GM18909 (cell line): ENCODE measurements at regions not wholly inside any gene's neighbourhood (a gene's known extent, or its start where the extent isn't known, plus 50 kb on each side); places are given as distances from the start of the nearest gene placed in this dataset.
"Not testable (repeated sequence)": the region's sequence is repeated elsewhere in the genome, so short reads cannot be mapped to it uniquely, and the experiment has no call there.

Experiments used
- ATAC-seq: cut with Tn5 transposase; IDR thresholded peaks from one replicate; pipeline ENCODE4 v1.9.1; 2021; ENCODE audit warnings: mild to moderate bottlenecking; ENCODE audit not compliant: unreplicated experiment, poor library complexity

DNA sequence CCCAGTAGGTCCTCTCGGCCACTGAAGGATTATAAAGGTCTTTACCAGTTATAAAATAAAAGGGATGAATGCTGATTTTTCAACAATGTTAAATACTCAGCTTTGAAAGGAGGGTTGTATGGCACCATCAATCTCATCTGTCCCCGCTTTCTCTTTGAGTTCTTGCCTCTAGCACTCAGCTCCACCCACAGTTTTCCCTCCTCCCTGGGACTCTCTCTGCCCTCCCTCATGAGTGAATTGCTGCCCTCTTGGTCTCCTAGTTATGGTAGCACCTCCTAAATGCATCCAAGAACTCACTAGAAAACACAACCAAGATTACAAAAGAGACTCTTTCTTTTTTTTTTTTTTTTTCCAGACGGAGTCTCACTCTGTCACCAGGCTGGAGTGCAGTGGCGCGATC, 91.0 kb downstream of the TEX35 start:
- no peak for ATAC-seq

DNA sequence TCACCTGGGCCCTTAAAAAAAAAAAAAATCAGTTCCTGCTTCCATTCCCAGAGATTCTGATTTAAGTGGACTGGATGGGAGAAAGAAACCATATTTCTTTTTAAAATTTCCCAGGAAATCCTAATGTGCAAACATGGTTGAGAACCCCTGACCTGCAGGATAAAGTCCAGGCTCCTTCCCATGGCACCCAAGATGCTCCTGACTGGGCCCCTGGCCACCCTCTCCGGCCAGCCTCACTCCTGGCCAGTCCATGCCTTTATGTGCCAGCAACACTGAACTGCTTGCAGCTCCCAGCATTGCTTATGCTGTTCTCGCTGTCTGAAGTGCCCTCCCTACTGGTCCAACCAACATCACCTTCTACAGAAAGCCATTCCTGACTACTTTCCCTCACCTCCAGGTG, 93.9 kb downstream of the TEX35 start:
- ATAC-seq = no peak

DNA sequence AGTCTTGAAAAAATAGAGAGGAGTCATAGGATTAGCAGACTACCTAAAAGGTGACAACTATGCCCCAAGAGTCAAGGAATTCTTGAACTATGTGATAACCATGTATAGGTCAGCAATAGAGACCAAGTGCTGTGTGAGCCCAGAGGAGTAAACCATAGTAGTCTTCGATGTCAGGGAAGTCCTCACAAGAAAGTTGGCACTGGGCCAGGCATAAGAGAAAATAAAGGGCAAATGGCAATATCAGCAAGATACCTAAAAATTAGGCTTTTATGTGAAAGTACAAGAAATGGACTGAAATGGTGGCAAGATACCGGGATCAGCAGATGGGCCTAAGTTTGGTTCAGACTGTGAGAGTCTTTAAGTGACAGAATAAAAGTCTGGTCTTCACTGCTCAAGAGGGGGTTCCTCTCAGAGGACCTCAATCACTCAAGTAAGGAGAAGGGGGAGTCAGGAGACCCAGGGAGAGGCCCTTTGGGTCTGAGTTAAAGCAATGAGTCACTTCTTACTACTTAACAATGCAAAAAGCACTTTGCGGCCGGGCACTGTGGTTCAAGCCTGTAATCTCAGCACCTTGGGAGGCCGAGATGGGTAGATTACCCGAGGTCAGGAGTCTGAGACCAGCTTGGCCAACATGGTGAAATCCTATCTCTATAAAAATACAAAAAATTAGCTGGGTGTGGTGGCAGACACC, 95.0 kb downstream of the TEX35 start:
- peak; percentile 48 for ATAC-seq

DNA sequence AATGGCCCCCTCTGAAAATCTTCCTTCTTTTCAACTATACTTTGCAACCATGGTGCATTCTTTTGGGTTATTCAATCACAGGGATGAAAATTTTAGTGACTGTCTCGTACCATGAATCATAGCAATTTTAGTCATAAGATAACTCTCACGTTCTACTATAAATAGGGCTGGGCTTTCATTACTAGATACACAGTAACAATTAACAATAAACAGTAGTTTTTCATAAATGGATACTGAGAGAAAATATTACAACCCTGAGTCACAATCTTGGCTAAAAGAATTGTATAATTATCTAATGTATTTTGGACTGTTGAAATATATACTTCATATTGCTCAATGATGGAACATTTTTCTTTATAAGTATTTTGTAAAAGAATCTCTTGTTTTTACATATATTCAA, 96.1 kb downstream of the TEX35 start:
- no peak for ATAC-seq

- not testable (repeated sequence) for ATAC-seq
Measured at GRCh38 chr1:178610690-178611410, 97.9 kb downstream of the TEX35 start.

DNA sequence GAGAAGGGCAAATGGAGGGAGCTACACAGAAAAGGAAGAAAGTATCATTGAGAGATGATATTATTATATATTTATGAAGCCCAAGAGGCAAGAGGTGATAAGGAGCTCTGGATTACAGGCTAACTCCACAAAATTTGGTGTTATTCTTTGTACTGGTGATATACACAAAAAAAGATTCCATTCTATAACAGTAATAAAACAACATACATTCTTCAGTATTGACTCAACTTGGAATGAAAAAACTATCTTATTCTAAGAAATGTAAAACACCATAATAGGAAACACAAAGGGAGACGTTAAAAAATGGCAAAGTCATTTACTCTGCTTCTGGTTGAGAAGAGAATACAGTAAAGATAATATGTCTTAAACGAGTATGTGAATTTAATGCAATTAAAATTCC, 99.4 kb downstream of the TEX35 start:
- no peak for ATAC-seq

DNA sequence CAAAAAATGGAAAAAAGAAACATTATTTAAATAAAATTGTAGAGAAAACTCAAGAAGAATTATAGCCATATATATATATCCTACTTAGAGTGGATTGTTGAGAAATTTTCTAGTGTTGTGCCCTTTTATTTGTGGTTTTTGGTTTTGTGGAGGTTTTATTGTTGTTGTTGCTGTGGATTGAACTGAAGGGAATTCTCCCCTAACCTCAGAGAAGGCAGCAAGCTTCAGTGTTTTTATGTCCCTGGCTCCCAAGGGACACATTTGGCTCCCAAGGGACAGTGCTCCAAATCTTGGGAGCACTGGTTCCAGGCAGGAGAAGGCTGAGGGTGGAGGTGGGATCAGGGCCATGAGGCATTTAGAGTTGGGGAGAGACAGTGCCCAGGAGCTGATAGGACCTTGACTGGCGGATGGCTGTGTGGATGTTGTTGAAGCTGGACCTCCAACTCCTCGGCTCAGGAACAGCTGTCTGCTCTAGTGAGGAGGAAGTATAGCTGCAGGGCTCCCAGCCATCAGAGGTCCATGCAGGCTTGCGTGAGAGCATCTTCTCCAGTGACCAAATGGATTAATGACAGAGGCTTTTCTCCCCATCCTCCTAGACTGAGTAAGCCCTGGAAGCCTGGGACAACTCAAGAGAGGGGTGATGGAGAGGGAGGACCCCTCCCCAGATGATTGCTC, 100.5 kb downstream of the TEX35 start:
- no peak for ATAC-seq

DNA sequence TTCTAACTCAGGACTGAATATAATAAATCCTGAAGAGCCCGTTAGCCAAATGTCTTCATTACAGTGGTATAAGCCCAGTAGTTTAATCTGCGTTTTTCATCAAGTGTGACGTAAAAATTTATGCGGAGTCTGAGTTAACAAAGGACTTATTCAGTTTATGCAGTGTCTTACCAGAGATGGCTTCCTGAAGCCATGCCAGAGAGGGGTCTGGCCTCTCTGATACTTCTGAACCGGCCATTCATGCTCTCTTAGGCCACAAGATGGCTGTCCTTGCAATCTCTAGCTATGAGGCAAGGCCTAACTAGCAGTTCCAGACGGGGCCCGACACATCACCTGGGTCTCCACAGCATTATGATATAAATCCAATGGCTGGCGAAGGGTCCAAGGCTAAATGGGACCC, 101.4 kb downstream of the TEX35 start:
- no peak for ATAC-seq

DNA sequence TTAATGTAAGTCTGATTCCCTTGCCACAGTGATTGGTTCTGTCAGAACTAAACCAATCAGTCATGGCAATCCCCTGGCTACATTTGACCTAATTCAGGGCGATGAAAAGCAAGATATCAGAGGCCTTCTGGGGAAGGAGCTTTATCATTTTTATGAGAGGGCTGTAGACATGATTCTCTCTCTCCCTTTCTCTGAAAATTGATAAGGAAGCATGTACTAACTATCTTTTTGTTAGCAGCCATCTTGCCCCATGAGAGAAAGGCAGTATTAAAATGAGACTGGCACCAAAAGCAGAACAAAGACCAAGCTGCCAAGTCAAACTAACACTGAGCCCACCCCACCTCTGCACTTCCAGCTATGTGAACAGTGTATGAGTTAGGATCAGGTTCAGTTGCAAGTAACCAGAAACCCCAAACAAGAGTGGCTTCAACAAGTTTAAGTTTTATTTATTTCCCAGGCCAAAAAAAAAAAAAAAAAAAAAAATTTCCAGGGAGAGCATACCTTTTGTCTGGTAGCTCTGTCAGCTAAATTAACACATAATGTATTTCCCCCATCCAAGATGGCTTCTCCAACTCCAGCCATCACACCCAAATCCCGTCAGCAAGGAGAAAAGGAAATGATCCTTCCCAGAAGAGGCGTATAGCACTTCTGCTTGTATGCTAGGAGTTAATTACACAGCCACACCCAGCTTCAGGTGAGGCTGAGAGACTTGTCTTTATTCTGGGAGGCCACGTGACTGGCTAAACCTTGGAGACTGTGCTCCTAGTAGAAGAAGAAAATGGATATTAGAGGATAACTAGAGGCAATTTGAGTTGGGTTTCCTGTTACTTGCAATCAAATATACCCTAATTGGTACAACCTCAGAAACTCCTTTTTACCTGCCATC, 105.8 kb upstream of the RALGPS2 start:
- ATAC-seq = no peak

DNA sequence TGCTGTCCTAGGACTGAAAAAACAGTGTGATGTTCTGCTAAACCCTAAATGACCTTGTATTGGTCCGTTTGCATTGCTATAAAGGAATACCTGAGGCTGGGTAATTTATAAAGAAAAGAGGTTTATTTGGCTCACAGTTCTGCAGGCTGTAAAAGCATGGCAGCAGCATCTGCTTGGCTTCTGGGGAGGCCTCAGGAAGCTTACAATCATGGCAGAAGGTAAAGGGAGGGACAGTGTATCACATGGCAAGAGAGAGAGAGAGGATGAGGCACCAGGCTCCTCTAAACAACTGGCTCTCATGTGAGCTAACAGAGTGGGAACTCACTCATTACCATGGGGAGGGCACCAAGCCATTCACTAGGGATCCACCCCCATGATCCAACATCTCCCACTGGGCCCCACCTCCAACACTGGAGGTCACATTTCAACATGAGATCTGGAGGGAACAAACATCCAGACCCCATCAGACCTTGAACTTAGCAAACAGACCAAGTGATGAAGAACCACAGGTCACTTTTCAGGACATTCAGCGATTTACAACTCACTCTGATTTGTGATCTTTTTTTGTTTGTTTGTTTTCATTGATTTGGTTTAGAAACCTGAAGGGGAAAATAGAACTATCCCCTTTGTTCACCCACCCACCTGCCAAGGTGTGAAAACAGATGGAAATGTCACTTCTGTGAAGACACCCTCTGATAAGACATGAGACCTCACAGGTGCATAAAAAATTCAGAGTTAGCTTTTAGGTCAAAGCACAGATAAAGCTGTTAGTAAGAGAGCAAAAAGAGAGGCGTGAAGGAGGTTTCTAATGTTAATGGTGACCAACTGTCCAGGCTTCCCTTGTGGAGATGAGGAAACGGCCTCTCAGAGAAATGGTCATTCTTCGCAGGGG, 104.2 kb upstream of the RALGPS2 start:
- no peak for ATAC-seq

DNA sequence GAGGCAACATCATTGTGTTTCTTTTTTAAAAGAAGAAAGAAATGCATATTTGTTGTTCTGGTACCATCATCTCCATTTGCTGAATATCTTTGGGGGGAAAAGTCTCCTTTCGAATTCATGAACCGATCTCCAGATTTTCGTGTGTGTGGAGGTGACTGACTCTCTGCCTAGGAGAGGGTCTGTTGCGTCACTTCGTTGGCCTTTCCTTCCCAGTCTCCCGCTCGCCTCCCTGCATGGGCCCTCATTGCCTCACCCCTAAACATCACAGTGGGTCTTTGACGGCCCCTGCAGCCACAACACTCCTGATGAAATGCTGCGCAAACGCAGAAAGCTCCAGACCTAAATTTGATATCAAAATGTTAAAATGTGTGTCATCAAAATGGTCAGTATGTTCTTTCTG, 103.2 kb upstream of the RALGPS2 start:
- no peak for ATAC-seq

GRCh38 chr1:178625695-178626094, 99.3 kb upstream of the RALGPS2 start:
- no peak for ATAC-seq

- ATAC-seq = no peak
Measured at GRCh38 chr1:178627037-178627436, 98.0 kb upstream of the RALGPS2 start.

- no peak for ATAC-seq
Measured at GRCh38 chr1:178628637-178629251, 96.3 kb upstream of the RALGPS2 start.

DNA sequence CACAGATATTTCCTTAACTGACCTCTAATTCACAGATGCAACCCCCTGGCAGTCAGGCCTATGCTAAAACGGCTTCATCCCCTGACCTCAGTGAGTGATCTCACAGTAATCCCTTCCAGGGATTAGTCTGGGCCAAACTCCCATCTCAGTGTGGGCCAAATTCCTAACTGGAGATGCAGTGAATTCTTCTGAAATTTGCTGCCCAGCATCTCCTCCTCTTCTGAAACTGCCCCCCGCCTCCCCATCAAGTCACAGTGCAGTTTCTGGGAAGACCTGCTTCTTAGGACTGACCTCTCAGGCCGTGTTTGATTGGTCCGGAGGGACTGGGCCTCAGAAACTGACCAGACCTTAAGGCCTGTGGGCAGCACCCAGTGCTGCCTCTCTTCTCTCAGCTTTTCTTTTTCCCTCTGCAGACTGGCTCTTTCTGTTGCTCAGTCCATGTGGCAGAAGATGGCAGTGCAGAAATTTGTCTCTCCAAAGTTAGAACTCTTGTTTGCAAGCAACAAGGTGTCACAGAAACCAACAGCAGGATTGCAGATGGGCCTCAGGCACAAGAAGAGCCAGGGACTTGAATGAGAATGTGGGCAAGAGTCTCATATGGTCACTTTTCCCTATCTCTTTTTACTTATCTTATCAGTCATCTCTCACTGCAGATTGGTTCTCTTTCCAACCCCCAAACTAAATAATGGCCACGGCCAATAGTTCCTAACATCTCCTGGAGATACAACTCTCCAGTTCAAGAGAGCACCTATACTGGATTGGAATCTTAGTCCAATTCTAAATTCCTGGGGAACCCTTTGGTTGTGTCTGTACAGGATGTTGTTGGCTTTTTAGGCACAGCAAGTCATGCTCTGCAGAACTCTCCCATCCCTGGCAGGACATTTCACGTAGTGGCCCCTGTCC, 95.5 kb upstream of the RALGPS2 start:
- ATAC-seq = no peak

DNA sequence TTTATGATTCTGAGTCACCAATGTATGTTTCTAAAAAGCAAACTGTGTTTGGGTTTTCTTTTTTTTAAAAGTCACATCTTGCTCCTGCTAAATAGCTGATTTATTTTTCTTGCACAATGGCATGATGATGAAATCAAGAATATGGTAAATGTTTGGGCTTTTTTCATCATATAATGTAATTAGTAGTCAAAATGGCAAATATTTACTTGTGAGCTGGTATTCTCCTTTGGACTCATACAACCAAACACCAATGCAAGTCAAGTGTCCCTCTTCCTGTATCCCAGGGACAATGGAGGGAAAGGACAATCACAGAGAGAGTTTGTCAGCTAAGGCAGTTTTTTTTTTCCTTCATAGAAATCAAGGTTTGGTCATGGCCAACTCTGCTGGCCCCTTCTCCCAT, 94.6 kb upstream of the RALGPS2 start:
- no peak for ATAC-seq

DNA sequence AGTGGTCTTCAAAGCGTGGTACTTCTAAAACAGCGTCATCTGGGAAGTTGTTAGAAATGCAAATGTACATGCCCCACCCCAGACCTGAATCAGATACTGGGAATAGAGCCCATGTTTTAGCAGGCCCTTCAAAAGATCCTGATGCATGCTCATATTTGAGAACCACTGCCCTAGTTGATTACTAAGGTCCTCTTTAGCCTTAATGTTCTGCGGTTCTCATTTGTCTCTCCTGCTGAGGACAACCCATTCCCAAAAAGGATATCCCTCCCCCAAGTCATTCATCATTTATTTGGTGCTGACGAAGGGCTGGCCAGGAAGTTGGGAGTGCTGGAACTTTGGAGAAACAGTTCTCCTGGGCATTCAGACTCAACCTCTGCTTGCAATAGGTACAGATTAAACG, 92.4 kb upstream of the RALGPS2 start:
- ATAC-seq = no peak

DNA sequence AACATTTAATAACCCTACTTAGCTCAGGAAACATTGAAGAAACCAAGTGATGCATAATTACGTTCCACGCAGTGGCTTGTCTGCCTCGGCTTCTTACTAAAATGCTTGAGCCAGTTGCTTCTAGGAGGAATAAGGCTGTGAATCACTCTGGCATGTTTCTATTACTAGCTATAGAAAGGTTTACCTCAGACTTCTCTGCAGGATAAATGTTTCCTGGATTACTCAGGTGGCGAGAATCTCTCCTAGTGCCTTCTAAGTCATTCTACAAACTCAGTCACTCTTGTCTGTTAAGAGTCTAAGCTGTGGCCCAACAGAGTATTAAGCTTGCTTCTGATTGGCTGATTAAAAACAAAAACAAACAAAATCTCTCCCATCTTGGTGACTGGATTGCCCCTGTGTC, 92.0 kb upstream of the RALGPS2 start:
- ATAC-seq = no peak
